HG03469 (cell line): ENCODE measurements at regions not wholly inside any gene's neighbourhood (a gene's known extent, or its start where the extent isn't known, plus 50 kb on each side); places are given as distances from the start of the nearest gene placed in this dataset.
"Not testable (repeated sequence)": the region's sequence is repeated elsewhere in the genome, so short reads cannot be mapped to it uniquely, and the experiment has no call there.

Experiments used
- ATAC-seq: cut with Tn5 transposase; IDR thresholded peaks from one replicate; pipeline ENCODE4 v1.9.1; 2021; ENCODE audit warnings: mild to moderate bottlenecking, moderate library complexity, moderate number of reproducible peaks; ENCODE audit not compliant: unreplicated experiment

GRCh38 chr4:174400603-174401302, 117.0 kb downstream of the CEP44 start:
- not testable (repeated sequence) for ATAC-seq

GRCh38 chr4:174398728-174399127, 115.0 kb downstream of the CEP44 start:
- no peak for ATAC-seq

GRCh38 chr4:174397366-174398155, 113.8 kb downstream of the CEP44 start:
- ATAC-seq: no peak

- ATAC-seq: no peak
Measured at GRCh38 chr4:174396599-174397110, 112.9 kb downstream of the CEP44 start.

GRCh38 chr4:174394915-174395314, 111.2 kb downstream of the CEP44 start:
- ATAC-seq: no peak

GRCh38 chr4:174389439-174389838, 105.7 kb downstream of the CEP44 start:
- no peak for ATAC-seq

GRCh38 chr4:174388461-174389145, 104.9 kb downstream of the CEP44 start:
- ATAC-seq: no peak

- no peak for ATAC-seq
Measured at GRCh38 chr4:174387721-174388120, 104.0 kb downstream of the CEP44 start.

GRCh38 chr4:174387143-174387542, 103.4 kb downstream of the CEP44 start:
- ATAC-seq: no peak

- no peak for ATAC-seq
Measured at GRCh38 chr4:174383783-174384182, 100.1 kb downstream of the CEP44 start.

- not testable (repeated sequence) for ATAC-seq
Measured at GRCh38 chr4:174382938-174383605, 99.4 kb downstream of the CEP44 start.
